Body of pancreas (tissue), 4 donors: ENCODE measurements at regions not wholly inside any gene's neighbourhood (a gene's known extent, or its start where the extent isn't known, plus 50 kb on each side); places are given as distances from the start of the nearest gene placed in this dataset.

Experiments
- POLR2A ChIP-seq, 3 donors: fragments of 450-650 bp; IDR thresholded peaks; one replicate each; pipeline ENCODE4 v1.6.1; 2016; ENCODE audit warnings: antibody characterized with exemption in 3 of 3, mild to moderate bottlenecking in 2 of 3
- TF ChIP-seq, protein P1 (sequence below), 7 experiments: fragments of 450-650 bp in 4 of 7; fragments of 200-600 bp in 3 of 7; sonication (generic) in 3 of 7; IDR thresholded peaks; one replicate each; pipeline ENCODE4 v1.5.1; 2016 to 2019; ENCODE audit warnings: antibody characterized with exemption in 7 of 7

DNA sequence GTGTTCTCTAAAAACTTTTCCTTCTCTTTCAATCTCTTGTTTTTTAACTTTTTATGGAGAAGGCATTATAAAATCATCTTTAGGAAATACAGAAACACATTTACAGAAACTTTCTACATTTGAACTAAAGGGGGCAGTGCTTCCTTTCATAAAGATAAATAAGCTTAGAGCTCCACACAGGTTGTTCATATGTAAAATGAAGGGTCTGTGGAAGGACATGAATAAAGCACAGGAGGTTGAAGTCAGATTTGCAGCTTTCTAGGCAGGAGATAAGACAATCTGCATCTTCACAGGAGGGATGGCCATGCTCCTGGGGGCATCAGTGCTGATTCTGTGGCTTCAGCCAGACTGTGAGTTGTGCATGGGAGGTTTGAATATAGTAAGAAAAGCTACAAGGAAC, 426.0 kb downstream of the DAD1 start:
- TF ChIP-seq, protein P1, sequence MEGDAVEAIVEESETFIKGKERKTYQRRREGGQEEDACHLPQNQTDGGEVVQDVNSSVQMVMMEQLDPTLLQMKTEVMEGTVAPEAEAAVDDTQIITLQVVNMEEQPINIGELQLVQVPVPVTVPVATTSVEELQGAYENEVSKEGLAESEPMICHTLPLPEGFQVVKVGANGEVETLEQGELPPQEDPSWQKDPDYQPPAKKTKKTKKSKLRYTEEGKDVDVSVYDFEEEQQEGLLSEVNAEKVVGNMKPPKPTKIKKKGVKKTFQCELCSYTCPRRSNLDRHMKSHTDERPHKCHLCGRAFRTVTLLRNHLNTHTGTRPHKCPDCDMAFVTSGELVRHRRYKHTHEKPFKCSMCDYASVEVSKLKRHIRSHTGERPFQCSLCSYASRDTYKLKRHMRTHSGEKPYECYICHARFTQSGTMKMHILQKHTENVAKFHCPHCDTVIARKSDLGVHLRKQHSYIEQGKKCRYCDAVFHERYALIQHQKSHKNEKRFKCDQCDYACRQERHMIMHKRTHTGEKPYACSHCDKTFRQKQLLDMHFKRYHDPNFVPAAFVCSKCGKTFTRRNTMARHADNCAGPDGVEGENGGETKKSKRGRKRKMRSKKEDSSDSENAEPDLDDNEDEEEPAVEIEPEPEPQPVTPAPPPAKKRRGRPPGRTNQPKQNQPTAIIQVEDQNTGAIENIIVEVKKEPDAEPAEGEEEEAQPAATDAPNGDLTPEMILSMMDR (IDR thresholded peaks at IDR 0.05): peak in 2 of 7 experiments; percentile 12 to 17
- no peak for TF ChIP-seq POLR2A (IDR thresholded peaks at IDR 0.05)
